Kidney (tissue), 13 donors: ENCODE measurements at regions not wholly inside any gene's neighbourhood (a gene's known extent, or its start where the extent isn't known, plus 50 kb on each side); places are given as distances from the start of the nearest gene placed in this dataset.

Experiments used
- DNase-seq, 5 donors: peaks; one replicate each; pipeline ENCODE4 v3.0.0-alpha.2; 2013 to 2020
- FAIRE-seq: peaks from 2 replicates; lab custom pipeline; 2012; peaks lifted over from hg19 to GRCh38; lab: Jason Lieb, UNC
- H3K27ac ChIP-seq, 2 donors: one replicate each; pipeline ENCODE4 v1.7.0; 2013; ENCODE audit warnings: low read depth in 2 of 2, low read length in 2 of 2, inconsistent platforms in 1 of 2
- H3K27me3 ChIP-seq: one replicate; pipeline ENCODE4 v1.7.1; 2013; ENCODE audit warnings: low read length, inconsistent platforms; ENCODE audit not compliant: control insufficient read depth, insufficient read depth
- H3K36me3 ChIP-seq, 3 donors: one replicate each; pipeline versions ENCODE4 v1.7.0 to v1.7.1; 2013; ENCODE audit warnings: low read length in 3 of 3, control low read depth in 1 of 3, inconsistent platforms in 1 of 3; ENCODE audit not compliant: insufficient read depth in 3 of 3, control insufficient read depth in 2 of 3
- H3K4me1 ChIP-seq, 3 donors: one replicate each; pipeline versions ENCODE4 v1.7.0 to v1.7.1; 2013; ENCODE audit warnings: low read length in 3 of 3, inconsistent platforms in 1 of 3, low read depth in 1 of 3; ENCODE audit not compliant: control insufficient read depth in 2 of 3, insufficient read depth in 2 of 3
- H3K4me3 ChIP-seq, 3 donors: one replicate each; pipeline versions ENCODE4 v1.7.0 to v1.8.1; 2013; ENCODE audit warnings: low read length in 3 of 3, control low read depth in 1 of 3, inconsistent platforms in 1 of 3
- H3K9ac ChIP-seq, 3 donors: one replicate each; pipeline versions ENCODE4 v1.7.0 to v1.7.1; 2013; ENCODE audit warnings: low read length in 3 of 3, control low read depth in 1 of 3, inconsistent platforms in 1 of 3
- H3K9me3 ChIP-seq, 3 donors: one replicate each; pipeline versions ENCODE4 v1.7.0 to v1.7.1; 2013; ENCODE audit warnings: low read length in 3 of 3, control low read depth in 1 of 3, inconsistent platforms in 1 of 3; ENCODE audit not compliant: control insufficient read depth in 2 of 3, insufficient read depth in 1 of 3
- intact Hi-C: fragments of 100-400 bp; cut with DNase I; formaldehyde crosslinking; loops from one replicate; pipeline ENCODE4 v1.11.1; 2022
- TF ChIP-seq, protein P1 (sequence below): IDR thresholded peaks from 3 replicates; pipeline ENCODE4 v1.5.1; 2012; ENCODE audit warnings: mild to moderate bottlenecking, moderate library complexity, borderline replicate concordance; ENCODE audit not compliant: insufficient read depth; ENCODE audit errors: extremely low read depth
- donor health status: control.
- donor health status: control.
- donor health status: control.
- donor health status: control.
- donor health status: control.
- donor health status: DM: yes; HTN: yes; CAD: no.
- donor health status: Normal renal cell carcinoma (clear cell type).

DNA sequence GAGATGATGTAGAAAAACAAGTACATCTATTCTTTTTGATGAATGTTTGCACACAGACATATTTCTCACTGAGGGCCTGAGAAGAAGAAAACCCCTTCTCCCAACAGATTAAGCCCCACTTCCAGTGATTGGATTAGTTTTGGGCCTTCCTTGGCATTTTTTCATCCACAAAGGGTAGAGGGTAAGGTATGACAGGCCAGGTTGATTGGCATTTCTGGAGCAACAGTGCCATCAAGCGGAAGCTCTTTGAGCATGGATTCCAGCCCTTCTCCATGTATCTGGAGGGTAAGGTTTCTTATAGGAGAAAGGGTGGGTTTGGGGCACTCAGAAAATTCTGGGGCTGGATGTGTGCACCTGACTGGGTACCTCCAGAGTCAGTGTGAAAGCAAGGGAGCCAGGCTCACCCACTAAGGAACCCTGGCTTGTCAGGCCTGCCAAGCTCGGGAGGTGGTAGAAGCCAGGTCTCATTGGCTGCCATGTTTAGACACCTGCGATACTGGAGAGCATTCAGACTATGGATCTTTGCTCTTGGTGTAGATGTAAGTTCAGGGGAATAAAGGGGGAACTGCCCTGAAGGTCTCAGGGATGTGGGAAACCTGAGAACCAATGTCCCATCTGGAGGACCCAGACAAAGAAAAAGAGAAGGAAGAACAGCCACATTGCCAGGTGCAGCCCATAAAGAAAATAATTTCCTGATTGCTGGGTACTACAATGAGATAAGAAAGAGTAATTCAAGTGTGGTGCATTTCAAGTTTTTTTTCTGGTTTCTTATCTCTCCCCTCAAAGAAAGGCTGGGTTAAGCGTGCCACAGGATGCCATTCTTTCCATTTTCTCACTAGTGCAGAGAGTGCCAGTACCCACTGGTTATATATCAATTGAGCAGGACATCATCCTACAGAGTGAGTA is 222.3 kb upstream of the AGTR2 start:
- Histone ChIP-seq H3K27ac (no peak overlapping the region), H3K9me3 (no peaks in the 10 kb centered on the region), H3K27me3 (no peaks in the 10 kb centered on the region), H3K9ac (no peak overlapping the region), H3K36me3 (no peaks in the 10 kb centered on the region), H3K4me3 (no peak overlapping the region), H3K4me1 (no peaks in the 10 kb centered on the region)
- TF ChIP-seq, protein P1, sequence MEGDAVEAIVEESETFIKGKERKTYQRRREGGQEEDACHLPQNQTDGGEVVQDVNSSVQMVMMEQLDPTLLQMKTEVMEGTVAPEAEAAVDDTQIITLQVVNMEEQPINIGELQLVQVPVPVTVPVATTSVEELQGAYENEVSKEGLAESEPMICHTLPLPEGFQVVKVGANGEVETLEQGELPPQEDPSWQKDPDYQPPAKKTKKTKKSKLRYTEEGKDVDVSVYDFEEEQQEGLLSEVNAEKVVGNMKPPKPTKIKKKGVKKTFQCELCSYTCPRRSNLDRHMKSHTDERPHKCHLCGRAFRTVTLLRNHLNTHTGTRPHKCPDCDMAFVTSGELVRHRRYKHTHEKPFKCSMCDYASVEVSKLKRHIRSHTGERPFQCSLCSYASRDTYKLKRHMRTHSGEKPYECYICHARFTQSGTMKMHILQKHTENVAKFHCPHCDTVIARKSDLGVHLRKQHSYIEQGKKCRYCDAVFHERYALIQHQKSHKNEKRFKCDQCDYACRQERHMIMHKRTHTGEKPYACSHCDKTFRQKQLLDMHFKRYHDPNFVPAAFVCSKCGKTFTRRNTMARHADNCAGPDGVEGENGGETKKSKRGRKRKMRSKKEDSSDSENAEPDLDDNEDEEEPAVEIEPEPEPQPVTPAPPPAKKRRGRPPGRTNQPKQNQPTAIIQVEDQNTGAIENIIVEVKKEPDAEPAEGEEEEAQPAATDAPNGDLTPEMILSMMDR, result no peak
- FAIRE-seq (no peak), DNase-seq (peak in 2 of 5 donors; percentile 70 to 76)
- intact Hi-C loops, result no loop called here

DNA sequence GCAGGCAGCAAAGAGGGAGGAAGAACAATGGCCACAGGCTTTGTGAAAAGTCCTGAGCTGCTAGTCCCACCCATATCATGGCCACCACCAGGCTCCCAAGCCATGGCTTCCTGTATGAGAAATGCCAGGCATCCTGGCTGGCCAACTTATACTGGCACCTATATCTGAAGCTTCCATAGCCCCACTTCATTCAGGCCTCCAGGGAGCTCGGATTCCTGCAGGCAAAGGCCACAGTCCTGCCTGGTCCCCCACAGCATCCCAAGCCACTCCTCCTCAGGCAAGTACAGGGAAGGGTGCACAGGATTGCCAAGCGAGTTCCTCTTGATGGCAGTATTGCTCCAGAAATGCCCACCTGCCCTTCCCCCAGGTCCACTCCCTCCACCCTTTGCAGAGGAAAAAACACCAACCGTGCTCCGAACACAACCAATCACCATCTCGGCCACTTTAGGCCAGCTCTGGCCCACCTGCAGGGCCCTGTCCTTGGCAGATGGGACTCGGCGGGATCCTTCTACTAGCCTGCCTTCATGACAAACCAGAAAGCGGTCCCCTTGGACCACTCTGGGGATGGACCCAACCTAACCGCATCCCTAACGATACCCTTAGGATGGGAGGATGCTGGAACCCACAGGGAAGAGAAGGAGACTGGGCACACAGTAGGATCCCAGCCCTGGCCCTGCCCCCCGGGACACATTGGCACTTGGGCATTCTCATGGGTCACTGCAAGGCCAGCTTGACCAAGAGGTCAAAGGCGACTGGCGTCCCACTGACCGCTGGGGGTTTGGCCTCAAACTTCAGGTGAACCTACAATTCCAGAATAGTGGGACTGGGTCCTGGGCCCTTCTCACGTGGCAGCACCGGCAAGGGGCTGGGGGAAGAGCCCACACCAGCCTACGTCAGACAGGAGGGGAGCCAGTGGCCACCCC is 220.4 kb upstream of the AGTR2 start:
- DNase-seq (peak in 3 of 5 donors; percentile 74 to 84 (median 79)), FAIRE-seq (no peak)

DNA sequence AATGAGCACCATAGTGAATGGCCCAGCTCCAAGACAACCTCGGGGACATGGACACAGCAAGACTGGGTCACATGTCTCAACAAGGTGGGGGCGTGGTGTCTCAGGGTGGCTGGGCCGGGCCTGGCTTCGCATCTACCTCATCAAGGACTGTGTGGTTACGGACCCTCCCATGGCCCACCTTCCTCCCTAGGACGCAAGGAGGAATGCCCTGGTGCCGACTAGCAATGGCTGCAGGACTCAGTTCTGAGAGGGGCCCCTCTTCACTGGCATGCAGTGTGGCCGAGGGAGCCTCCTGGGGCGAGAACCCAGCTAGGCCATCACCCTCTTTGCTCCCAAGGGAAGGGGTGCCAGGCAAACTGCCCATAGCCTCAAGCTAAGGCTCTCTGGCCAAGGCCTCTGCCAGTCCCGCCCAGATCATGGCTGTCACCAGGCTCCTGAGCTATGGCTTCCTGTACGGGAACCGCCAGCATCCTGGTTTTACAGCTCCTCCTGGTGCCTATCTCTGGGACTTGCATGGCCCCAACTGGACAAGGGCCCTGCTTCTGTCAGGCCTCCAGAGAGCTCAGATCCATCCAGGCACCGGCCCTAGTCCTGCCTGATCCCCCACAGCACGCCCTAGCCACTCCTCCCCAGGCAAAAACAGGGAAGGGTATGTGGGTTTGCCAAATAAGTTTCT is 218.0 kb upstream of the AGTR2 start:
- no peak for FAIRE-seq
- peak in 2 of 5 donors; percentile 25 to 68 for DNase-seq
- TF ChIP-seq, protein P1, result no peak

More for the DNA sequence above, 220.4 kb upstream of the AGTR2 start:
- TF ChIP-seq, protein P1, result no peak
- no peaks in the 10 kb centered on the region for H3K27me3 ChIP-seq
- H3K4me1 ChIP-seq, result no peaks in the 10 kb centered on the region
- H3K9ac ChIP-seq, result no peak overlapping the region
- H3K4me3 ChIP-seq, result no peak overlapping the region
- intact Hi-C loops, result no loop called here
- no peak overlapping the region for H3K27ac ChIP-seq
- no peaks in the 10 kb centered on the region for H3K36me3 ChIP-seq
- H3K9me3 ChIP-seq, result no peaks in the 10 kb centered on the region

More for the DNA sequence above, 218.0 kb upstream of the AGTR2 start:
- H3K4me3 ChIP-seq, result no peak overlapping the region
- no peak overlapping the region for H3K9ac ChIP-seq
- intact Hi-C loops, result no loop called here
- no peaks in the 10 kb centered on the region for H3K36me3 ChIP-seq
- no peaks in the 10 kb centered on the region for H3K9me3 ChIP-seq
- H3K27me3 ChIP-seq, result no peaks in the 10 kb centered on the region
- no peak overlapping the region for H3K27ac ChIP-seq
- no peaks in the 10 kb centered on the region for H3K4me1 ChIP-seq
